ENCODE measurements at regions not wholly inside any gene's neighbourhood (a gene's known extent, or its start where the extent isn't known, plus 50 kb on each side); places are given as distances from the start of the nearest gene placed in this dataset.
"Not testable (repeated sequence)": the region's sequence is repeated elsewhere in the genome, so short reads cannot be mapped to it uniquely, and the experiment has no call there.

DNA sequence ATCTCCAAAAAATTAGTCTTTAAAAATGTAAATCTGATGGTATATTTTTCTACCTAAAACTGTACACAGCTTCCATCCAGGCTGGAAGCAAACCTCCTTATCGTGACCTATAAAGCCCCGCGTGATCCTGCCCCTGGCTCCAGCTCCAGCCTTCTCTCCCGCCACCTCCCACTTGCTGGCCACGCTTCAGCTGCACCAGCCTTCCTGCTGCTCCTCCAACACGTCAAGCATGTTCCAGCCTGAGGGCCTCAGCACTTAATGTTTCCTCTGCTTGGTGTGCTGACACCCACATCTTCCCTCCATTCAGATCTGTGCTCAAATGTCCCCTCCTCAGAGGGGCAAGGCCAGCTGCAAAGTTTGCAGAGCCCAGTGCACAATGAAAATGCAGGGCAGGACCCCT is 123.5 kb upstream of the MAGI3 start:
- DNase-seq: no peak

DNA sequence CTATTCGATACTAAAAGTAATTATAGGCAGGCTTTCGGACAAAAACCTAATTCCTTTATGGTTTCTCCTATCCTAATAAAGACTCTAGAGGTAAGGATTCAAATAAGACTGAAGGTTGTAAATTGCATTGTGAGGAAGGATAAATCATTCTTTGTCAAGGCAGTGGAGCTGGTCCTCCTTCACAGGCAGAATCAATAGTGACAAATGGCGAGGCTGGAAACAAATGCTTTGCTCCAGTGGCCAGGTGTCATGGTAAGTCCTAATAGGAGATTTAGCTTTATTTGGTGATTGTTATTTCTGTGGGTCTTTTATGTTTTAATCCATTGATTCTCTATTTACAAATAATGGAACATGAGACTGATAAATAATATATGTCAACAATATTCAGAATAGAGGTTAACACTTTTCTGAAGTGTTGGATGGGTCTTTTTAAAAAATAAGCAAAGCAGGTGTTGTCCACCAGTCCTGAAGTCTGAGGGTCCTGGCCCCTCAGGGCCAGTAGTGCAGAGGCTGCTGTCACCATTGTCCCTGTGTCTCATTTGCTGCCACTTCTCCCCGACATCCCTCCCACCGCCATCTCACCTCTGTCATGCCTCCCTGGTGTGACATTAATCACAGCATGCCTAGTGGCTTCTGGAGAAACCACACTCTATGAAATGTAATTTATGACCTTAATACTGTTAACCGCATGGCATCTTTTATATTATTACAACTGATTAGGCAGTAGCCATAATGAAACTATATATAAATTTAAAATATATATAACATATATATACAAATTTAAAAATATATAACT is 120.9 kb upstream of the MAGI3 start:
- no peak for DNase-seq

DNA sequence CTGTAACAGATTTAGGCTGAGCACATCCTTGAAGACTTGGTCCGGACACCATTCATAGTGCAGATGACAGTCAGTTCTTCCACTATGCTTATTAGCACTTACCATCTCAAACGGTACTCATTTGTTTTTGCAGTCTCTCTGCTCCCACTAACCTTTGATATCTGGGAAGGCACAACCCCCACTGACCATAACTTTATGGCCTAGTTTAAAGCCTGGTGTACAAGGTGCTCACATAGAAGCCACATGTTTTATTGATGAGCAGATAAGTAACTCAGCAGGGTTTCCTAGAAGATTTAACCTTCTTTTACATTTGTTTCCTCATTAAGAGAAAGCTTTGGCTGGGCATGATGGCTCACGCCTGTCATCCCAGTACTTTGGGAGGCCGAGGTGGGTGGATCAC is 119.3 kb upstream of the MAGI3 start:
- no peak for DNase-seq

DNA sequence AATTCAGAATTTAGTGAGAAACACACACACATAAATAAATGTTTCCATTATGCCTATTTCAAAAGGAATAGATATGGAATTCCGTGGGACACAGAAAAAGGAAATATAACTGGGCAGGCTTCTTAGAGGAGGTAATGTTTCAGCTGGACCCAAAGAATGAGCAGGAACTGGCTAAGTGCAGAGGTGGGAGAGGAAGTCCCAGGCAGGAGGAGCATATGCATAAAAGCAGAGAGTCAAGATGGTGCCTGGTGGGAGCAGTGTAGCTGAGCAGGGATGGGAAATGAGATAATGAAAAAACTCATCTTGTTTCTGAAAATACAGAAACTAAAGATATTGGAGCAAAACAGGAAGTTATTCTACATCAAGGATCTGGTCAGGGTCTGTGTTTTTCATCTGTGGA is 115.2 kb upstream of the MAGI3 start:
- no peak for DNase-seq

DNA sequence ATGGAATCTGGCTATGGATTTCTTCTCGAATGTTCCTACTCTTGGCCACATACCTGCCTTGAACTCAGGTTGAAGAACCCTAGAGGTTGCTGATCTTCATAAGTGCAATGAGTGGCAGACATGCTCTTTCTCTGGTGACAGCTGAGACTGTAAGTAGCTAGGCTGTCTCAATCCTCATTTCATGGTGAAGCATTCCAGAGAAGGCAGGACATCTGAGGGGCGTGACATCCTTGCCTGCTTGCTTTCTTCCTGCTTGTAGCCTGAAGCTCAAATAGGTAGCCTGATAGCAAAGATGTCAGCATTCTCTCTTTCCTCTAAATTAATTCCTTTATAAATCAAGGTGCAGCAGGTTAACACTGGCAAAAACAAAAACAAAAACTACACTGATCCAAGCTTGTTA is 114.6 kb upstream of the MAGI3 start:
- DNase-seq: no peak

DNA sequence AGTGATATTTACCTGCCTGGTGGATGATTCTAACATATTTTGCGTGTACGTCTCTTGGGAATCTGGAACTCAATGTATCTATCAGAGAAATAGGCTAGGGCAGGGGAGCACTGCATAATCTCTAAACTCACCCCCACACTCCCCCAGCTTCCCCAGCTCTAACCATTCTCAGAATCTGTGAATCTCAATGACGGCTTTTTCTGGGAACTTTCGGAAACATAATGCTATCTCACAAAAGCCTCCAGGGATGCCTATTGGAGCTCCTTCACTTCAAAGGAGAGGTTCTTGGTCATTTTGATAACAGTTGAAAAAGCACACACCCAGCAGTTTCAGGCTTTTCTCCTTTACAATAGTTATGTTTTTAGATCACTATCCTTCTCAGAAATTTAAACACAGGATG is 113.8 kb upstream of the MAGI3 start:
- no peak for DNase-seq

DNA sequence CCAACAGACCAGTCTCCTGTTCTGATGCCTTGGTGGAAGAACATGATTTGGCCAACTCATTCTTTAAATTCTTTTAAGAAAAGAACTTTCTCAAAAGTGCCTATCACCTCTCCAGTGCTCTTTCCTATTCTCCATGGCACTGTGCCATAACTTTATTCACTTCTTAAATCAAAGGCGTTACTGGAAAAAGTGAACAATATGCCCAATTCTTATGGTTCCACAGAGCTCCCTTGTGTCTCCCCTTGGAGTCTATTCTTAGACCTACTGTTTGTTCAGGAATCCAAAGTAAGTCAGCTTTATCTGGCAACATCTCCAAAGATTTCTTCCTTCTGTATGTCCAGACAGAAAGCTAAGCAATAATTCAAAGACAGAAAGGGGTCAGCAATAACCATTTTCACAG is 111.9 kb upstream of the MAGI3 start:
- DNase-seq: no peak

DNA sequence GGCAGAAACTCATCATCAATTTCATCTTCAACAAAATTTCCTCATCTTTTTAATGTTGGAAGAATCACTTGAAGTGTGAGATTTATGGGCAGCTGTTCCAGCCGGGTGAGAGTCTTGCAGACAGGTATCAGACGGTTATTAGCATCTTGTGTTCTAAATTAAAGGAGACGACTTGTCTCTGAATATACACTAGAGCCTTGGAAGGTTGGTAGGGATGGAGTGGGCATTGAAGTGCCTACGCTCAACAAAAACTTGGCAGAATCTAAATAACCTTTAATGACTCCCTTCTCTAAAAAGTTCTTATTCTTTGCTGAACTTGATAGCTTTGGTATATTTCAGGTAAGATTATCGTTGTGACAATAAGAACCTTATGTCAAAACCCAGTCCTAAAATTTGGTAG is 111.5 kb upstream of the MAGI3 start:
- no peak for DNase-seq

DNA sequence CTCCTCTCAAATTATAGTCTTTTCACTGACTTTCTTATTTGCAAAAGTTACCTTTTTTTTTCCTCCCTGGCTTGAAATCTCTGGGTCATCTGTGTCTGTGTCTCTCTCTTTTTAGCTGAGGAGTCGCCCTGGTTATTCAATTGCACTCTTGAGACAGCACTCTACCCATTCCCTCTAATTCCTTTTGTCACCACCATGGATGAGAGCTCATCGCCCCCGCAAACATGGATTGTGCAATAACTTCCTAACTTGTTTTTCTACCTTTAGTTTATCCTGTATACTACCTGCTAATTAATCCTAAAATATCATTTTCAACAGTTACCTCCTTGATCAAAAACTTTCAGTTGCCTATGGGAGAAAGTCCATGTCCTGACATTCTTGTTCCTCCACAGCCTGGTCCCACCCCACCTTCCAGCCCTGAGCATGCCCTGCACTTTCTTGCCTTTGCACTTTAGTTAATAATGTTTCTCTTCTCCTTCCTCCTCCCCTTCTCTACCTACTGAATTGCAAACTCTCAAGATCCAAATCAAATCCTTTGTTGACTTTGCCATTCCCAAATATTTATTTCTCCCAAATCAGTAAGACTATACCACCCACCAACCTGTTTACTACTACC is 110.4 kb upstream of the MAGI3 start:
- no peak for DNase-seq

DNA sequence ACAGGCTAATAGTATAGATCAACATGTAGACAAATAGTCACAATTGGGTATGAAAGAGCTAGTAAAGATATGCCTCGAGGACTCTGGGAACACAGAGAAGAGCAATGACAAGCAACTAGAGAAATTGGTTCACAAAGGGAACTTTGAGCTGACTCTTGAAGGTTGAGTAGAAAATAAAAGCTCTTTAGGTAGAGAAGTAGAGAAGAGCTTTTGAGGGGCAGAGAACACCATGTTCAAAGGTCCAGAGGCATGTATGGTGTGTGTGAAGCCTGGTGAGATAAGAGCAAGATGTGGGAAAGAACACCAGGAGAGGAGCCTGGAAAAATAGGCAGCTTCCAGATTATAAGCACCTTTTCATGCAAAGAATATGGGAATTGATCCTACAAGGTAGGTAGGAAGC is 109.7 kb upstream of the MAGI3 start:
- DNase-seq: no peak

DNA sequence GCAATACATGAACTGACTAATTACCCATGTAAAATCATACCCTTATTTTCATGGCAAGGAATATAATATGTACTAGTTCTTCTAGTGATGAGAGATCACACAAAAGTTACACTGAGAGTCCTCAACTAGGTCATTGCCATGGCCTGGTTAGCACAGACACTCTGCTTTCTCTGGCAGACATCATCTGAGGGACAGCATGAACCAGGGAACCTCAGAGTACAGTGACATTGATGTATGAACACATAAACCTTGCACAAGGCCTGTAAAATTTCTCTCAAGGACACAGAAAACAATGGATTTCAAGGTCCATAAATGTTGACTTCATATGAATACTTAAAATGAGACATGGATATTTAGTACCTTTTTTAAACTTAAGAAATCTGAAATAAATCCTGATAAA is 108.8 kb upstream of the MAGI3 start:
- no peak for DNase-seq

DNA sequence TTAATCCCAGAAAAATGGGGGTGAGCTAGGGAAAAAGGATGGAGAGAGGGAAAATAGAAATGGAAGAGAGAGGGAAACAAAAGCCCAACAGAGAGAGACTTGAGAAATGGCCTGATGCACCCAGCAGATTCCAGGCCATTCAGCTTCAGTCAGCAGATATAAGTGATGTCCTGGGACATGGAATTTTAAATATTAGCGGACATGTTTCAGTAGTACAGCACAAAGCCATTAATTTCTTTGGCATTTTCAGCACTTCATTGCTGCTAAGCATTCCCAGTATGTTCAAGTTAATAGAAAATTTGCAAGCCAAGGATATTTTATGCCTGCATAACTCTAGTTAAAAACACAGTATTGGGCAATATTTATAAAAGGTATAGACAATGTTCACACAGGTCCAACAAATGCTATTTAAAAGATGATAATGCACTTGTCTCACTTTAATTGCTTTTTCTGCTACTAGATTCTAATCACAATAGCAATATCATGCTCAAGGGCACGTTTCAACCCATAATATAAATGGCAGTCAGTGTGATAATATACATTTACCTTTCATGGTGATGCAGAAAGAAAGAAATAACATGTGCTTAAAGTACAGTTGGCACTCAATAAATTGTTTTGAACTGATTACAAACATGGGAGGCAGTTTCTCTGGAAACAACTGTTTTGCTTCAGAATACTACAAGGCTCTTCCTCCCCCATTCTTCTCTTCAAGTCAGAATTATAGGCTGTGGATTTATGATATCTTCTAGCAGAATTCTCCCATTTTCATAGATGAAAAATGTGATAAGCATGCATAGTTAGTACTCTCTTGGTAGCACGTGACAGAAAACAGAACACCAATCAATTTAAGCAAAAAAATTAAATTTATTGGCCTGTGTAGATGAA is 108.1 kb upstream of the MAGI3 start:
- DNase-seq: no peak

DNA sequence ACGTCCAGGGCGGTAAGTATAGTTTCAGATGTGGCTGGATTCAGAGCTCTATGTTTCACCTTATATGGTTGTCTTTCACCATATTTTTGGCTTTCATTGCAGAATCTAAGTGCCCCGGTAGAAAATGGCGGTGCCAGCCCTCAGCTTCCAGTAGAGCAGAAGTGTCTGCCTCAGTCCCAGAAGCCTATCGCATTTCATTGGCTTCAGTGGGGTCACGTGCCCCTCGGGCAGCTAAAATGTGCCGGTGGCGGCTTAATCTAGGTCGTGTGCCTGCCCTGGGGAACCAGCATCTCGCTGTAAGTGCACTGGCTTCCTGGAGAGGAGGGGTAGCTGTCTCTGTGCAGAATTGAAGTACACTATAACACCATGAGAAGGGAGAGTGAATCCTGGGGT is 107.4 kb upstream of the MAGI3 start:
- DNase-seq: no peak

DNA sequence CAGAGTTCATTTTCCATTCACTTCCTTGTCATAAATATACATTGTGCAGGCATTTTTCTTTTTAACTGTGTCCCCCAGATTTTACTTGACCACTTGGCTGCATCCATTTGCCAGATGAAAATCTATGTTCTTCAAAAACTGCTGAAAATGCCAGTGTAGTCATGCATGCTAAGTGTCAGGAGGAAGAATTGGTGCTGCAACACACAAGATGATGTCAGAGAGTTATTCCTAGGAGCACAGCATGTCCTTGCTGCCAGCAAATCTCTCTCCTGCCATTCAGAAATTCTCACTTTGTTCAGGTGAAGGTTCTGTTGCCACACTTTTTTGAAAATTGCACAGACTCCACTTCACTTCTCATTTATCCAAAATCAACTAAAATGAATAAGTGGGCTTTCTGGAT is 106.4 kb upstream of the MAGI3 start:
- DNase-seq: no peak

DNA sequence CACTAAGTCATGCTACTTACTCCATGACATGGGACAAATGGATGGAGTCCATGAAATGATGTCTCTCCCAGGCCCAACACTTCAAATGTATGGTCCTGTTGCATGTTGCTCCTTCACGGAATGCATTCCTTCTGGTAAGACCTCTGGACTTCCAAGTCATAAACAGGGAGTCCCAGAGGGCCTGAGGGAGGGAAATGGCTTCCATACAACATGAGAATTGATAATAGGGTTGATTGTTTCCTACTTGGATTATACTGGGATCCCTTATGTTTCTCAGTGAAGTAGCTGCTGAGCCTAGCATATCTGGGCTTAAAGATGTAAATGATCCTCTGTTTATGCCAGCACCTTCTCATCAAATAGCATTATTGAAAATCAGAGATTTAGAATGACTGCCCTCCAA is 104.2 kb upstream of the MAGI3 start:
- DNase-seq: no peak

DNA sequence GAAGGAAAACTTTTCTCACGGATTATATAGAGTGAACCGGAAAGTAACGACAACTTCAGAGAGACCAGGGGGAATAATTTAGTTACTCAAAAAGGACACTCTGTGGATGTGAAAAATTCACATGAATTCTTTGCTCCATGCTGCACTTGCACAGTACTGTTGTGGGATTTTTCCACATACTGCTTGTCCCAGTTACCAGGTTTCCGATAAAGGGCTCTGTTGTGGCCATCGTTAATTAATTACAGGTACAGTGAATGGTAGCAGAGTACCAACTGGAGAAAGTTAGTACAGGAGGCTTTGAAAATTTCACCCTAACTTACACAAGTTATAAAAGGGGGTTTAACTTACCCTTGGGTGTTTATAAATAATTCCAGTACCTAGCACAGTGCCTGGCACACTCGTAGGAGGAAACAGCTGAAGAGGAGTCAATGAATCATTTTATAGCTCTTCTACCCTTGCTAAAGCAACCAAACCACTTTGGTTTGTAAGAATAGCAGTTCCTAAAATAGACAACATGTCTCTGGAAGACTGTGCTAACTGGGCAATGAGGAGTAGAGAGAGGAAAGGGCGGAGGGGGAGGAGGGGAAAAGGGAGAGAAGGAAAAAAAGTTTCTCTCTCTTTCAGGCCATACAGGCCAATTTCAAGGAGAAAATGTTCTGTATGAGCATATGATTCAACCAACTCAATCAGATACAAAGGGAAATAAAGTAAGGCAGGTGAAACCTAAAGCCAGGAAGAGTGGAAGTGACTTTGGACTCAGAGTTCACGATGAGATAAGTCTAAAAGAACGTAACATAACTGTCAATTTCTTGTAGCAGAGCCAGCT is 98.3 kb upstream of the MAGI3 start:
- DNase-seq: no peak

DNA sequence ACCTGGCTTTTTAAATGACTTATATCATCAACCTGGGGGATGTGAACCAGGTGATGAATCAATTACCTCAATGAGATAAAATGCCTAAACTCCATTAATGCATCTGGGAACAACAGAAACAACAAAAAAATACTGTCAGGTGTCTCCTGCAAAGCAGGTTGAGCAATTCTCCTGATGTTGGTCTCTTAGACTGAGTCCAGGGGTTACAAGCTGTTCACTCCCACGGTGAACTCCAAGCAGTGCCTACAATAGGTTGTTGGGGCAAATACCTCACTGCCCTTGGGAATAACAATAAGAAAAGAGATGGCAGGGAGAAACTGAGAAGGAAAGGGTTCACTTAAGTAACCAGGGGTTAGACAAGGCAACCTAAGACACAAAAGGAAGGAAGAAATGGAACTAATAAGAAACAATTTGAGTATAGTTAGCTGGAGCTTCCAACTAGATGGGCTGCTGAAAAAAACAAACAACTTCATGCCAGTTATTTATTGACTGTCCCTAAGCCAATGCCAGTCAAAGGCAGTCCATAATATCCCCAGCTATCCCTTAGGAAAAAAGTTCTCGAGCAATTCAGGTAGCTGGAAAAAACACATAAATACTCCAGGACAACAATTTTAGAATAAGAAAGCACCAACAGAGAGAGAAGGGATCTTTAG is 97.6 kb upstream of the MAGI3 start:
- no peak for DNase-seq

DNA sequence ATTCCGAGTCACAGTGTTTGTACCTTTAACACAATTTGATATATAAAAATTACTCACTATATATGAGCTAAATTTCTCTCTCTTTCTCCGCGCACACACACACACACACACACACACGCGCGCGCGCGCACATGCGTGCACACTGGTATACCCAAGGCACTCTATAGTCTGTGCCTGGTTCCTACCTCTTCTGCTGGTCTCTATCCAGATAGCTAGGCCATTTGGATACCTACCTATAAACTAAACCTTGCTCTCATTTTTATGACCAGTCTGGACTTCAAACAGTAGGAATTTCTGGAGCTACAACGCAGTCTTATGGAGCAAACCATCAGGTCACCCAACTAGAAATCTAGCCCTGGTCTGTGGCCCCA is 97.1 kb upstream of the MAGI3 start:
- DNase-seq: no peak

DNA sequence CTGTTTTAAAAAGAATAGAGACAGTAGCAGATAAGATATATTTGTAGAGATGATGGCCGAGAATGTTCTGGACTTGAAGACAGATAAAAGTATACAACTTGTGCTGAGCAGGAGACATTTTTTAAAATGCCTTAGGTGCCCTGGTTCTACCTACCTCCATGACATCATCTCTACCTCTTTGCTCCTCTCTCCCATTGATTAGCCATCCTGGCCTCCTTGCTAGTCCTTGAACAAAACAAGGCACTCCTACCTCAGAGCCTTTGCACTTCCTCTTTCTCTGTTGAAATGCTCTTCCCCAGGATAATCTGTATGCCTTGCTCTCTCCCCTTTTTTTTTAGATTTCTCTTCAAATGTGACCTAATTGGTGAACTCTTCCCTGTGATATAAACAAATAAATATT is 92.6 kb upstream of the MAGI3 start:
- DNase-seq: no peak

DNA sequence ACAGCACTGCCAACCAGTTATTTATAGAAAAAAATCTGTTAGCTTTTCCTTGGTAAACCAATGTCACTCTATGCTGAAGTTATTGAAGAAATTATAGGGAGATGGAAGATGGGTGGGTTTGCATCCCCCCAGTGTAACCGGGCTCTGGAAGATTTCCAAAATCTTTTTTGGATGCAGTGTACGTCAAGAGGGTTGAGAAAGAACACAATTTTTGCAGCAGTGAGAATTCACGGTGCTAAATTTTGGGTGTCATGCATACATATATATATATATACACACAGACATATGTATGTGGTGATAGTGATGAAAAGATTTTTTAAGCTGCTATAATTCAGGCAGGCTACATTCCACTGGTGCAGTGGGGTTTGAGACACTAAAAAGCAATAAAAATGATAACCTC is 91.4 kb upstream of the MAGI3 start:
- no peak for DNase-seq

DNA sequence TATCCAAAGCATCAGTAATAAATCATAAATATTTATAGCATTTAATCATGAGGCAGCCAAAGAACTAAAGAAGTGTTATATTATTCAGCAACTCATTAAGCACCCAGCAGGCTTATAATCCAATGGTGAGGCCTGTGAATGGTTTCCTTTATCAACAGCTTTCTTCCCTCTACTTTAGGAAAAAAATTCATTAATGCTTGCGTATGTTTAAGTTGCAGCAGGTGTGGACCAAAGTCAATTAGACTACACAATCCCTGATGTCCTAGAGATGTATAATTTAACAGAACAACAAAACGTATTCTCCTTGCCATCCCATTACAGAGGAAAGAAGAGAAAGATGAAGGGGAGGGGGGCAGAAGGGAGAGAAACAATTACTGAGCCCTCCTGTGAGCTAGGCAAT is 87.7 kb upstream of the MAGI3 start:
- DNase-seq: no peak

DNA sequence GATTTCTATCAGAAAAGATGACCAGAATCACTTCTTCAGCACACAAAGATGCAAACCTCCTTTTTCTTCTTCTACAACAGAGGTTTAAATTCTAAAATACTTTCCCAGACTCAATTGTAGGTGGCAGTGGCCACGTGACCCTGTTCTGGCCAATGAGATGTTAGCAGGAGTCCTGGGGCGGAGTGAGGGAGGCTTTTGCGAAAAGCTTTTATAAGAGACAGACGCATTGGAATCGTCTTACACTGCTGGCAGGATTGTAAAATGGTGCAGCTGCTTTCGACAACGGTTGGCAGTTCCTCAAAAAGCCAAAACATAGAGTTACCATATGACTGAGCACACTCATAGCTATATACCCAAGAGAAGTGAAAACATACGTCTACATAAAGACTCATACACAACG is 87.0 kb upstream of the MAGI3 start:
- no peak for DNase-seq

DNA sequence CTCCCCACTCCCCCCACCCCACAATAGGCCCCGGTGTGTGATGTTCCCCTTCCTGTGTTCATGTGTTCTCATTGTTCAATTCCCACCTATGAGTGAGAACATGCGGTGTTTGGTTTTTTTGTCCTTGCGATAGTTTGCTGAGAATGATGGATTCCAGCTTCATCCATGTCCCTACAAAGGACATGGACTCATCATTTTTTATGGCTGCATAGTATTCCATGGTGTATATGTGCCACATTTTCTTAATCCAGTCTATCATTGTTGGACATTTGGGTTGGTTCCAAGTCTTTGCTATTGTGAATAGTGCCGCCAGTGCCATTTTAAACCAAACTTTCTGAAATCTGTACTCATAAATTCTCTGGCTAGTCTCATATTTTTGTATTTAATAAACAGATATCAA is 85.3 kb upstream of the MAGI3 start:
- not testable (repeated sequence) for DNase-seq
